Astrocyte (in vitro differentiated cells and primary cell): ENCODE measurements at regions not wholly inside any gene's neighbourhood (a gene's known extent, or its start where the extent isn't known, plus 50 kb on each side); places are given as distances from the start of the nearest gene placed in this dataset.

Source experiments
- EZH2 ChIP-seq: IDR thresholded peaks from 2 replicates; pipeline ENCODE4 v1.6.1; 2012; ENCODE audit warnings: mild to moderate bottlenecking, low read length, inconsistent platforms; ENCODE audit not compliant: insufficient read depth
- TF ChIP-seq, protein P1 (sequence below): IDR thresholded peaks from 2 replicates; pipeline ENCODE4 v1.5.1; 2011; ENCODE audit warnings: low read depth, mild to moderate bottlenecking, inconsistent platforms, low read length, moderate library complexity; ENCODE audit not compliant: insufficient read depth

- TF ChIP-seq, protein P1, sequence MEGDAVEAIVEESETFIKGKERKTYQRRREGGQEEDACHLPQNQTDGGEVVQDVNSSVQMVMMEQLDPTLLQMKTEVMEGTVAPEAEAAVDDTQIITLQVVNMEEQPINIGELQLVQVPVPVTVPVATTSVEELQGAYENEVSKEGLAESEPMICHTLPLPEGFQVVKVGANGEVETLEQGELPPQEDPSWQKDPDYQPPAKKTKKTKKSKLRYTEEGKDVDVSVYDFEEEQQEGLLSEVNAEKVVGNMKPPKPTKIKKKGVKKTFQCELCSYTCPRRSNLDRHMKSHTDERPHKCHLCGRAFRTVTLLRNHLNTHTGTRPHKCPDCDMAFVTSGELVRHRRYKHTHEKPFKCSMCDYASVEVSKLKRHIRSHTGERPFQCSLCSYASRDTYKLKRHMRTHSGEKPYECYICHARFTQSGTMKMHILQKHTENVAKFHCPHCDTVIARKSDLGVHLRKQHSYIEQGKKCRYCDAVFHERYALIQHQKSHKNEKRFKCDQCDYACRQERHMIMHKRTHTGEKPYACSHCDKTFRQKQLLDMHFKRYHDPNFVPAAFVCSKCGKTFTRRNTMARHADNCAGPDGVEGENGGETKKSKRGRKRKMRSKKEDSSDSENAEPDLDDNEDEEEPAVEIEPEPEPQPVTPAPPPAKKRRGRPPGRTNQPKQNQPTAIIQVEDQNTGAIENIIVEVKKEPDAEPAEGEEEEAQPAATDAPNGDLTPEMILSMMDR: no peak
- TF ChIP-seq EZH2: no peak
Measured at GRCh38 chr12:42030588-42030987, 114.1 kb downstream of the GXYLT1 start.
